ENCODE measurements at regions not wholly inside any gene's neighbourhood (a gene's known extent, or its start where the extent isn't known, plus 50 kb on each side); places are given as distances from the start of the nearest gene placed in this dataset.
A peak's percentile ranks its signal among the peaks of the same experiment; 100 is the strongest.

- DNase-seq (ENCODE audit: low spot score) (no peak), ATAC-seq (no peak)
Measured at GRCh38 chr2:126748188-126748760, 92.3 kb downstream of the GYPC start.

GRCh38 chr2:126748929-126749518 is 93.1 kb downstream of the GYPC start:
- ATAC-seq (no peak), DNase-seq (ENCODE audit: low spot score) (no peak)

GRCh38 chr2:126749537-126749936 is 93.6 kb downstream of the GYPC start:
- ATAC-seq = no peak

GRCh38 chr2:126750506-126750905 is 94.5 kb downstream of the GYPC start:
- DNase-seq (ENCODE audit: low spot score) (no peak), ATAC-seq (no peak)

More at GRCh38 chr2:126749537-126749936, 93.6 kb downstream of the GYPC start:
- peak; percentile 11 for DNase-seq (ENCODE audit: low spot score)

- ATAC-seq (no peak), DNase-seq (ENCODE audit: low spot score) (peak; percentile 24)
Measured at GRCh38 chr2:126751477-126751876, 95.5 kb downstream of the GYPC start.

- DNase-seq (ENCODE audit: low spot score) (peak; percentile 37), ATAC-seq (no peak)
Measured at GRCh38 chr2:126752876-126753275, 96.9 kb downstream of the GYPC start.

GRCh38 chr2:126753501-126754212 is 97.7 kb downstream of the GYPC start:
- DNase-seq (ENCODE audit: low spot score) (no peak), ATAC-seq (no peak)

- ATAC-seq = no peak
- DNase-seq (ENCODE audit: low spot score) = peak; percentile 29
Measured at GRCh38 chr2:126754240-126755004, 98.5 kb downstream of the GYPC start.

GRCh38 chr2:126756125-126756524 is 100.2 kb downstream of the GYPC start:
- no peak for ATAC-seq
- DNase-seq (ENCODE audit: low spot score) = peak; percentile 22

- ATAC-seq = no peak
- DNase-seq (ENCODE audit: low spot score) = peak; percentile 27
Measured at GRCh38 chr2:126761256-126761980, 105.5 kb downstream of the GYPC start.

- DNase-seq (ENCODE audit: low spot score) = peak; percentile 35
Measured at GRCh38 chr2:126761981-126762878, 106.3 kb downstream of the GYPC start.

GRCh38 chr2:126764686-126765265 is 108.8 kb downstream of the GYPC start:
- DNase-seq (ENCODE audit: low spot score) = no peak
- no peak for ATAC-seq

More at GRCh38 chr2:126761981-126762878, 106.3 kb downstream of the GYPC start:
- no peak for ATAC-seq

- ATAC-seq (no peak), DNase-seq (ENCODE audit: low spot score) (peak; percentile 22)
Measured at GRCh38 chr2:126765395-126765794, 109.4 kb downstream of the GYPC start.

- DNase-seq (ENCODE audit: low spot score) = no peak
- no peak for ATAC-seq
Measured at GRCh38 chr2:126766295-126766968, 110.5 kb downstream of the GYPC start.

- no peak for ATAC-seq
- DNase-seq (ENCODE audit: low spot score) = no peak
Measured at GRCh38 chr2:126766969-126767296, 111.0 kb downstream of the GYPC start.

- ATAC-seq (no peak), DNase-seq (ENCODE audit: low spot score) (no peak)
Measured at GRCh38 chr2:126769118-126769517, 113.2 kb downstream of the GYPC start.

- DNase-seq (ENCODE audit: low spot score) (no peak), ATAC-seq (no peak)
Measured at GRCh38 chr2:126770466-126770865, 114.5 kb downstream of the GYPC start.

- DNase-seq (ENCODE audit: low spot score) = no peak
- ATAC-seq = no peak
Measured at GRCh38 chr2:126771094-126771493, 115.1 kb downstream of the GYPC start.

All from left lobe of liver (tissue), 2 donors.